SK-N-SH (cell line): ENCODE measurements at regions not wholly inside any gene's neighbourhood (a gene's known extent, or its start where the extent isn't known, plus 50 kb on each side); places are given as distances from the start of the nearest gene placed in this dataset.

Experiments
- CTCF ChIA-PET: fragments of 300-600, 350-600 bp; formaldehyde crosslinking; extraction: SDS; loops from one replicate; lab custom pipeline; 2021; lab: Yijun Ruan, JAX
- POLR2A ChIA-PET: fragments of 350-600 bp; sonication (Branson Sonifier 250); formaldehyde crosslinking; extraction: SDS; loops from one replicate; lab custom pipeline; 2020; ENCODE audit warnings: antibody characterized with exemption, inconsistent platforms; lab: Yijun Ruan, JAX
- DNase-seq: peaks from one replicate; pipeline ENCODE4 v3.0.0; 2012
- H2AFZ ChIP-seq: fragments of 200-600 bp; sonication (generic); 2 replicates; pipeline ENCODE4 v1.8.1; 2016; ENCODE audit warnings: antibody characterized with exemption, mild to moderate bottlenecking, low read depth
- H3F3A ChIP-seq: fragments of 200-600 bp; sonication (generic); replicated peaks from 2 replicates; pipeline ENCODE3; 2016; ENCODE audit warnings: antibody characterized with exemption, mild to moderate bottlenecking; ENCODE audit not compliant: insufficient read depth
- H3K27ac ChIP-seq, 2 experiments: fragments of 200-500 bp in 1 of 2; fragments of 200-600 bp in 1 of 2; sonication (Bioruptor generic) in 1 of 2; sonication (generic), shearing (Covaris generic) in 1 of 2; 2 replicates each; pipeline versions ENCODE4 v1.5.1 to v1.6.1; 2014 to 2016; ENCODE audit warnings: low read depth in 2 of 2, inconsistent platforms in 1 of 2, low read length in 1 of 2, mild to moderate bottlenecking in 1 of 2, mixed read lengths in 1 of 2
- H3K27me3 ChIP-seq: fragments of 200-600 bp; sonication (generic), shearing (Covaris generic); 2 replicates; pipeline ENCODE4 v1.6.1; 2016; ENCODE audit warnings: mixed run types; ENCODE audit not compliant: insufficient read depth
- H3K36me3 ChIP-seq, 2 experiments: fragments of 200-500 bp in 1 of 2; fragments of 200-600 bp in 1 of 2; sonication (Bioruptor generic) in 1 of 2; sonication (generic) in 1 of 2; replicated peaks in 1 of 2; 2 replicates each; pipeline versions ENCODE3 to v1.5.1; 2014 to 2016; ENCODE audit warnings: low read length in 1 of 2, mild to moderate bottlenecking in 1 of 2; ENCODE audit not compliant: insufficient read depth in 2 of 2, control insufficient read depth in 1 of 2
- H3K4me1 ChIP-seq, 2 experiments: fragments of 200-500 bp in 1 of 2; fragments of 200-600 bp in 1 of 2; sonication (Bioruptor generic) in 1 of 2; sonication (generic), shearing (Covaris generic) in 1 of 2; 2 replicates each; pipeline versions ENCODE4 v1.5.1 to v1.6.1; 2014 to 2016; ENCODE audit warnings: low read depth in 1 of 2, low read length in 1 of 2, mixed run types in 1 of 2; ENCODE audit not compliant: insufficient read depth in 2 of 2, control insufficient read depth in 1 of 2
- H3K4me2 ChIP-seq: fragments of 200-600 bp; sonication (generic), shearing (Covaris generic); 2 replicates; pipeline ENCODE4 v1.6.1; 2017; ENCODE audit warnings: mixed run types
- H3K4me3 ChIP-seq, 2 experiments: fragments of 200-500 bp in 1 of 2; fragments of 200-600 bp in 1 of 2; sonication (Bioruptor generic) in 1 of 2; sonication (generic), shearing (Covaris generic) in 1 of 2; 2 replicates each; pipeline versions ENCODE4 v1.5.1 to v1.8.1; 2014 to 2016; ENCODE audit warnings: low read depth in 2 of 2, inconsistent platforms in 1 of 2, low read length in 1 of 2, mild to moderate bottlenecking in 1 of 2, mixed read lengths in 1 of 2, moderate library complexity in 1 of 2
- H3K79me2 ChIP-seq: fragments of 200-600 bp; sonication (generic); 2 replicates; pipeline ENCODE4 v1.8.1; 2017; ENCODE audit warnings: mild to moderate bottlenecking; ENCODE audit not compliant: insufficient read depth
- H3K9ac ChIP-seq: fragments of 200-600 bp; sonication (generic); 2 replicates; pipeline ENCODE4 v1.6.1; 2017; ENCODE audit warnings: mixed run types
- H3K9me2 ChIP-seq: fragments of 200-600 bp; sonication (generic); 2 replicates; pipeline ENCODE4 v1.6.1; 2017; ENCODE audit warnings: mixed run types
- H3K9me3 ChIP-seq: fragments of 200-600 bp; sonication (generic); 2 replicates; pipeline ENCODE4 v1.6.1; 2017; ENCODE audit warnings: mixed run types, mild to moderate bottlenecking, moderate library complexity
- H4K20me1 ChIP-seq: fragments of 200-600 bp; sonication (generic); 2 replicates; pipeline ENCODE4 v1.6.1; 2017; ENCODE audit warnings: mild to moderate bottlenecking, mixed run types; ENCODE audit not compliant: insufficient read depth
- ELF1 ChIP-seq: IDR thresholded peaks from 2 replicates; pipeline ENCODE4 v1.4.0; 2012
- EZH2phosphoT487 ChIP-seq: fragments of 200-600 bp; sonication (generic); IDR thresholded peaks from 2 replicates; pipeline ENCODE4 v1.6.1; 2017; ENCODE audit warnings: low read depth, mixed run types, mild to moderate bottlenecking, antibody characterized with exemption, moderate library complexity, borderline replicate concordance
- FOXM1 ChIP-seq: IDR thresholded peaks from 2 replicates; pipeline ENCODE4 v1.4.0; 2012; ENCODE audit warnings: low read depth, mild to moderate bottlenecking
- GABPA ChIP-seq: IDR thresholded peaks from 2 replicates; pipeline ENCODE4 v1.4.0; 2012; ENCODE audit warnings: low read depth, mild to moderate bottlenecking
- JUND ChIP-seq: IDR thresholded peaks from 2 replicates; pipeline ENCODE4 v1.4.0; 2012
- RAD21 ChIP-seq: IDR thresholded peaks from 2 replicates; pipeline ENCODE4 v1.6.1; 2012; ENCODE audit warnings: mild to moderate bottlenecking, low read length
- RFX5 ChIP-seq: IDR thresholded peaks from 2 replicates; pipeline ENCODE4 v1.6.1; 2012; ENCODE audit warnings: mild to moderate bottlenecking, improper control_type of control experiment, low read length
- RXRA ChIP-seq: IDR thresholded peaks from 2 replicates; pipeline ENCODE4 v1.4.0; 2012; ENCODE audit warnings: low read depth, mild to moderate bottlenecking, borderline replicate concordance
- SIN3A ChIP-seq: IDR thresholded peaks from 2 replicates; pipeline ENCODE4 v1.6.1; 2012; ENCODE audit warnings: low read depth, mild to moderate bottlenecking, low read length, moderate library complexity, borderline replicate concordance
- YY1 ChIP-seq: IDR thresholded peaks from 2 replicates; pipeline ENCODE4 v1.4.0; 2012; ENCODE audit warnings: low read depth, mild to moderate bottlenecking
- WGBS: methylation state at CpG from one replicate; pipeline ENCODE4 v1.1.6; 2017; ENCODE audit warnings: low lambda C conversion rate; 5-methylcytosine and 5-hydroxymethylcytosine counted together
- TF ChIP-seq, protein P1 (sequence below): fragments of 200-600 bp; sonication (generic); IDR thresholded peaks from 2 replicates; pipeline ENCODE4 v1.6.1; 2017; ENCODE audit warnings: antibody characterized with exemption, mild to moderate bottlenecking, moderate library complexity
- TF ChIP-seq, protein P2 (sequence below): fragments of 150-350 bp; IDR thresholded peaks from 2 replicates; pipeline ENCODE4 v1.6.1; 2017; ENCODE audit warnings: antibody characterized with exemption, low read length, low read depth, borderline replicate concordance
- TF ChIP-seq, protein P3 (sequence below): IDR thresholded peaks from 2 replicates; pipeline ENCODE4 v1.6.1; 2012; ENCODE audit warnings: mild to moderate bottlenecking, low read depth, low read length, moderate library complexity

DNA sequence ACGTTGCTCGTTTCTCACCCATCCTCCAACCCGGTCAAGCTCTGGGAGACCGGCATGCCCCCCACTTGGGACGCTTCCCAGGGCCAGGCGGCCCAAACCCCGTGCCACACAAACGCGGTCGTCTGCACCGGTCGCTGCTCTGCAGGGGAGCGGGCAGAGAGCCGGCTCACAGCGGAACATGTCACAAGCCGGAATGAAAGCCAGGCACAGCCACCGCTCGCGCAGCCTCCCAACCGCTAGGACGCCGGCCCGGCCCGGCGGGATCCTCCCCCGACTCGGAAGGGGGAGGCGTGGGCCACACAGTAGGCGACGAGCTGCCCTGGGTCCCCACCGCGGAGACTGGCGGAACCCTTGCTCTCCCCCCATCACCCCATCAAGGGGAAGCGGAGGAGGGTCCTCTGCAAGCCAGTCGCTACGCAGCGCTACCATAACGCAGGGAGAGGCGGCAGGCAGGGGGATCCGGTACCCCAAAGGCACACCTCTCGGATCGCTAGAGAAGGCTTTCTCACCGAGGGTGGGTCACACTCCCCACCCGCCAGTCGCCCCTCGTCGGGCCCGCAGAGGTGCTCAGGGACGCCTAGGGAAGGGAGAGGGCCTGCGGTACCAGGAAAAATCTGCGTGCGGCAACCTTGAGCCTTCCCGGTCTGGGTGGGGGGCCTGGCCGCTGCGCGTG, 768.4 kb upstream of the DEFB115 start:
- TF ChIP-seq RXRA (no peak), GABPA (no peak), YY1 (no peak), EZH2phosphoT487 (no peak), JUND (no peak), ELF1 (no peak), RFX5 (no peak)
- TF ChIP-seq, protein P1, sequence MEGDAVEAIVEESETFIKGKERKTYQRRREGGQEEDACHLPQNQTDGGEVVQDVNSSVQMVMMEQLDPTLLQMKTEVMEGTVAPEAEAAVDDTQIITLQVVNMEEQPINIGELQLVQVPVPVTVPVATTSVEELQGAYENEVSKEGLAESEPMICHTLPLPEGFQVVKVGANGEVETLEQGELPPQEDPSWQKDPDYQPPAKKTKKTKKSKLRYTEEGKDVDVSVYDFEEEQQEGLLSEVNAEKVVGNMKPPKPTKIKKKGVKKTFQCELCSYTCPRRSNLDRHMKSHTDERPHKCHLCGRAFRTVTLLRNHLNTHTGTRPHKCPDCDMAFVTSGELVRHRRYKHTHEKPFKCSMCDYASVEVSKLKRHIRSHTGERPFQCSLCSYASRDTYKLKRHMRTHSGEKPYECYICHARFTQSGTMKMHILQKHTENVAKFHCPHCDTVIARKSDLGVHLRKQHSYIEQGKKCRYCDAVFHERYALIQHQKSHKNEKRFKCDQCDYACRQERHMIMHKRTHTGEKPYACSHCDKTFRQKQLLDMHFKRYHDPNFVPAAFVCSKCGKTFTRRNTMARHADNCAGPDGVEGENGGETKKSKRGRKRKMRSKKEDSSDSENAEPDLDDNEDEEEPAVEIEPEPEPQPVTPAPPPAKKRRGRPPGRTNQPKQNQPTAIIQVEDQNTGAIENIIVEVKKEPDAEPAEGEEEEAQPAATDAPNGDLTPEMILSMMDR: no peak
- TF ChIP-seq, protein P2, sequence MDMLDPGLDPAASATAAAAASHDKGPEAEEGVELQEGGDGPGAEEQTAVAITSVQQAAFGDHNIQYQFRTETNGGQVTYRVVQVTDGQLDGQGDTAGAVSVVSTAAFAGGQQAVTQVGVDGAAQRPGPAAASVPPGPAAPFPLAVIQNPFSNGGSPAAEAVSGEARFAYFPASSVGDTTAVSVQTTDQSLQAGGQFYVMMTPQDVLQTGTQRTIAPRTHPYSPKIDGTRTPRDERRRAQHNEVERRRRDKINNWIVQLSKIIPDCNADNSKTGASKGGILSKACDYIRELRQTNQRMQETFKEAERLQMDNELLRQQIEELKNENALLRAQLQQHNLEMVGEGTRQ: no peak
- TF ChIP-seq, protein P3, sequence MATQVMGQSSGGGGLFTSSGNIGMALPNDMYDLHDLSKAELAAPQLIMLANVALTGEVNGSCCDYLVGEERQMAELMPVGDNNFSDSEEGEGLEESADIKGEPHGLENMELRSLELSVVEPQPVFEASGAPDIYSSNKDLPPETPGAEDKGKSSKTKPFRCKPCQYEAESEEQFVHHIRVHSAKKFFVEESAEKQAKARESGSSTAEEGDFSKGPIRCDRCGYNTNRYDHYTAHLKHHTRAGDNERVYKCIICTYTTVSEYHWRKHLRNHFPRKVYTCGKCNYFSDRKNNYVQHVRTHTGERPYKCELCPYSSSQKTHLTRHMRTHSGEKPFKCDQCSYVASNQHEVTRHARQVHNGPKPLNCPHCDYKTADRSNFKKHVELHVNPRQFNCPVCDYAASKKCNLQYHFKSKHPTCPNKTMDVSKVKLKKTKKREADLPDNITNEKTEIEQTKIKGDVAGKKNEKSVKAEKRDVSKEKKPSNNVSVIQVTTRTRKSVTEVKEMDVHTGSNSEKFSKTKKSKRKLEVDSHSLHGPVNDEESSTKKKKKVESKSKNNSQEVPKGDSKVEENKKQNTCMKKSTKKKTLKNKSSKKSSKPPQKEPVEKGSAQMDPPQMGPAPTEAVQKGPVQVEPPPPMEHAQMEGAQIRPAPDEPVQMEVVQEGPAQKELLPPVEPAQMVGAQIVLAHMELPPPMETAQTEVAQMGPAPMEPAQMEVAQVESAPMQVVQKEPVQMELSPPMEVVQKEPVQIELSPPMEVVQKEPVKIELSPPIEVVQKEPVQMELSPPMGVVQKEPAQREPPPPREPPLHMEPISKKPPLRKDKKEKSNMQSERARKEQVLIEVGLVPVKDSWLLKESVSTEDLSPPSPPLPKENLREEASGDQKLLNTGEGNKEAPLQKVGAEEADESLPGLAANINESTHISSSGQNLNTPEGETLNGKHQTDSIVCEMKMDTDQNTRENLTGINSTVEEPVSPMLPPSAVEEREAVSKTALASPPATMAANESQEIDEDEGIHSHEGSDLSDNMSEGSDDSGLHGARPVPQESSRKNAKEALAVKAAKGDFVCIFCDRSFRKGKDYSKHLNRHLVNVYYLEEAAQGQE: no peak
- Histone ChIP-seq H3F3A (no peaks in the 10 kb centered on the region), H3K9me3 (no peaks in the 10 kb centered on the region), H3K4me3 (no peak overlapping the region), H4K20me1 (no peaks in the 10 kb centered on the region), H3K27me3 (no peaks in the 10 kb centered on the region; the same call in 1 of the 2 replicates), H3K4me1 (no peaks in the 10 kb centered on the region), H3K27ac (no peak overlapping the region), H3K9me2 (no peaks in the 10 kb centered on the region), H3K9ac (no peak overlapping the region), H2AFZ (no peak overlapping the region), H3K79me2 (no peaks in the 10 kb centered on the region), H3K4me2 (no peak overlapping the region), H3K36me3 (no peaks in the 10 kb centered on the region)
- 27% methylated on average over 21 of the region's 56 CpGs for whole genome bisulfite sequencing
- POLR2A ChIA-PET: no interaction called here
- CTCF ChIA-PET: no interaction called here
- no peak for DNase-seq

DNA sequence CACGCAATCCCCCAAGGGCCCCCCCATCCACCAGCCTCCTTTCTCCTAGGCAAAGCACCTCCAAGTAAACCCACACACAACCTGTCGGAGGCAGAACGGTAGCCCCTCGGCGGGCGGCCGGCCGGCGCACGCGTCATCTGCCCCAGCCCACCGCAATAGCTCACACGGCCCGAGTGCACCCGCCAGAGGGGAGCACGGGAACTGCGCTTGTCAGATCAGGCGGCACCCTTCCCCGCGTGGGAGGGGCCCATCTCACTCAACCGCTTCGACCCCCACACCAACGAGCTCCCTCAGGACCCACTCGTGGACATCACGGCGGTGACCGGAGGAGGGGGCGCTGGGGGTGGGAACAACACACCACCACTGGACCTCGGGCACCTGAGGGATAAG, 767.9 kb upstream of the DEFB115 start:
- H3K9me3 ChIP-seq: no peaks in the 10 kb centered on the region
- POLR2A ChIA-PET: no interaction called here
- H3K4me3 ChIP-seq: no peak overlapping the region
- no peak overlapping the region for H3K27ac ChIP-seq
- H2AFZ ChIP-seq: no peak overlapping the region
- H4K20me1 ChIP-seq: no peaks in the 10 kb centered on the region
- no peak overlapping the region for H3K9ac ChIP-seq
- no peaks in the 10 kb centered on the region for H3K79me2 ChIP-seq
- H3F3A ChIP-seq: no peaks in the 10 kb centered on the region
- CTCF ChIA-PET: interaction anchor here (0.6 kb wide), 1 partner anchor 402 kb away, joined by 4 read pairs; no protein-coding TSS in a partner anchor
- no peaks in the 10 kb centered on the region; the same call in 1 of the 2 replicates for H3K27me3 ChIP-seq
- no peaks in the 10 kb centered on the region for H3K4me1 ChIP-seq
- WGBS: 43% methylated on average over 12 of the region's 29 CpGs
- TF ChIP-seq RAD21 (no peak), ELF1 (no peak), GABPA (no peak), SIN3A (no peak), FOXM1 (no peak)
- no peak for DNase-seq
- H3K9me2 ChIP-seq: no peaks in the 10 kb centered on the region
- H3K36me3 ChIP-seq: no peaks in the 10 kb centered on the region
- no peak overlapping the region for H3K4me2 ChIP-seq
